DLD1 (cell line): ENCODE measurements at regions not wholly inside any gene's neighbourhood (a gene's known extent, or its start where the extent isn't known, plus 50 kb on each side); places are given as distances from the start of the nearest gene placed in this dataset.

Experiments used
- in situ Hi-C: cut with HindIII; loops from 2 replicates; pipeline ENCODE4 v1.10.0; 2017; ENCODE audit warnings: low sequenced_read_pairs

DNA sequence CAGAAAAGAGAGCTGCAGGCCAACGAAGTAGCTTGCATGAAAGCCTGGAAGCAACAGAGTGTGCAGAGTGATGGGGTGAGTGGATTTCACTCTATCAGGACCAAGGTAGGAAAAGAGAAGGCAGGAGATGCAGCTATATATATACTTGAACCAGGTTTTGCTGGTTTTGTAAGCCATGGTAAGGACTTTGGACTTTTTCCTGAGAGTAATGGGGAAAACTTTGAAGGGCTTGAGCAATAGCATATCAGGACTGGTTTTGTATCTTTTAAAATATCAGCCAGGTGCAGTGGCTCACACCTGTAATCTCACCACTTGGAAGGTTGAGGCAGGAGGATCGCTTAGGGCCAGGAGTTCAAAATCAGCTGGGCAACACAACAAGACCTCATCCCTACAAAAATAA, 120.6 kb upstream of the NRP1 start:
- in situ Hi-C loops: no loop called here

DNA sequence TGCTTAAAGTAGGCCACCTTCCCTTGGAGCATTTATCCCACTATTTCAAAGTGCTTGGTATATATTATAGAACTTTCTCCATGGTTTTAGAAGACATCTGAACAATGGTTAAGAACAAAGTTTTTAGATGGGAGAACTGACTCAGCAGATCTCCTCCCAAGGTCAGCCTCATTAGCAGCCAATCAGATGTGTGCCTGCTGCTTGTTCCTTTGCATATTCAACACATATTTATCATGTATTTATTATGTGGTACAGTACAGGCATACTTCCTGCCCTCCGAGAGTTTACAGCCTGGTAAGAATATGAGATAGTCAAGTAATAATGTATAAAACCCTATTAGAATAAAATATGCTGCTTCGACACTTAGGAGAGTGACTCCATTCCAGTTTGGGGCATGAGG, 120.1 kb upstream of the NRP1 start:
- in situ Hi-C loops: no loop called here

DNA sequence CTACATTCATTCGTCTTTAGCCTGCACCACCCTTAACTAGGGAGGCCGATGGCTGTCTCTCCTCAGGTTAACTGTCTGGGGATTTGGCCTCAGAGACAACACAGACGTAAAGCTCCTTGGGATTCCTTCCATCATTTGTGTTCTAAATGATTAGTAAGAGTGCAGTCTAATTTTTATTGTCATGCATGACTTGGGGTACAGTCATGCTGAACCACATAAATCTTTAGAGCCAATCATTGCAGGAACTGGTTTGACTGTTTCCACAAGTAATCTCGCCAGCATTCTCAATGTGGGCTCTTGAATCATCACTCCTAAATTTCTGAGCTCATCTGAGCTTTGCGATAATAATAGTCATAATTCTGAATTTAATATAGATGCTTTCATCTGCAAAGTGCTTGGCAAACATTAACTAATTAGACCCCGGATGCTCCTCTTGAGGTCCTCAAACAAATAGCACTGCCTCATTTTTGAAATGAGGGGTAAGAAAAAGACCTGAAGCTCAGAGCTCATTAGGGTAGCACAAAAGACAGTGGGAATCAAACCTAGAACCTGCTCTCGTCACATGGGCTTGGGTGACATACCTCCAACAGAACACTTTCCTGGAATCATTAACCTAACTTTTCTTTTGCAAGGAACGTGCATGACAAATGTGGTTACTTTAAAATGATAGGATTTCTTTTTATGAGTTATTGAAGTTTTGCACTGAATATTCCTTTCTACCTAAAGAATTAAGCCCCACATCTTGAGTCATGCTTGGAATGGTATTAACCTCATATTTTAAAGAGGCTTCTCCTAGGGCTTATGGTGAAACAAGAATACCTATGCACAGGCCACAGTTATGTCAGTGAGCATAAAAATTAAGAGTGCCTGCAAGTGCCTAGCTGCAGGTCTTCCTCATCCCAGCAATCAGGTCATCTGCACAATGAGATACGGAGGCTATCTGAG, 118.9 kb upstream of the NRP1 start:
- in situ Hi-C loops: no loop called here

DNA sequence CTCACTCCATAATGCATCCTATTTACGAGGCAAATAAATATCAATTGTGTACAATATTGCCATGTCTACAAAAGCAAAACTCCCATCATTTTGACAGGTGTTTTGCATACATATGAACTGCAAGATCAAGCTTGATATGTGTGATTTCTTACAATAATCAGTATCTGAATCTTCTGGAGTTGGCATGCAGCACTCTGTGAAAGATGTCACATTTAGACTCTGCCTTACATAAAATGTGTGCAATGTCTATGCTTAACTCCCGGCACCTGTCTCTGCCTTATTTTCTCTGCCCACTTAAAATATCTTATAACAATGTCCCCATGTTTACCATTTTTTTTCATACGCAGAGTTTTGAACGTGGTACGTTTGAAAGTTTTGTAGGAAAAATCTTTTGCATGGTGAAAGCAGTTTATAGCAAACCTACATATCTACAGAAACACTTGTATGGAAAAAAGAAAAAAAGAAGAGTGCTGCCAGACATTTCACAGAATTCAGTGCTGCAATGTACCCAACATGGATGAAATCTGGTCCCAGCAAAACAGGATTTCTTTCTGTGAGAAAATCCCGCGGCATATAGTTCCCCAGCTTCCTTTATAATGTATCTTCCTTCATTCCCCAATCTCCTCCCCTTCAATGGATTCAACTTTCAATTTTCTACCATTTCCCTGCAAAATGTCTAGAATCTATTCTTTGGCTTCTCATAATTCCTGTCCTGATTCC, 114.1 kb upstream of the NRP1 start:
- in situ Hi-C loops: no loop called here

DNA sequence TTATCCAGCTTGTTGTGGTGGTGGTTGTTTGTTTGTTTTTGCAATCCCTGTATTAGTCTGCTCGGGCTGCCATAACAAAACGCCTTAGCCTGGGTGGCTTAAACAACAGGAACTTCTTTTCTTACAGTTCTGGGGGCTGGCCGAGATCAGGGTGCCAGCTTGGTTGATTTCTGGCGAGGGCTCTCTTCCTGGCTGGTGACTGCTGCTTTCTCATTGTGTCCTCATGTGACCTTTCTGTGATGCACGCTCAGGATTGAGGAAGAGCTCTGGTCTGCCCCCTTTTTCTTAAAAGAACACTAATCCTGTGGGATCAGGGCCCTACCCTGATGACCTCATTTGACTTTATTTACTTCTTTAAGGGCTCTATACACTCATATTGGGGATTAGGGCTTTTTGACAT, 107.1 kb upstream of the NRP1 start:
- in situ Hi-C loops: no loop called here

DNA sequence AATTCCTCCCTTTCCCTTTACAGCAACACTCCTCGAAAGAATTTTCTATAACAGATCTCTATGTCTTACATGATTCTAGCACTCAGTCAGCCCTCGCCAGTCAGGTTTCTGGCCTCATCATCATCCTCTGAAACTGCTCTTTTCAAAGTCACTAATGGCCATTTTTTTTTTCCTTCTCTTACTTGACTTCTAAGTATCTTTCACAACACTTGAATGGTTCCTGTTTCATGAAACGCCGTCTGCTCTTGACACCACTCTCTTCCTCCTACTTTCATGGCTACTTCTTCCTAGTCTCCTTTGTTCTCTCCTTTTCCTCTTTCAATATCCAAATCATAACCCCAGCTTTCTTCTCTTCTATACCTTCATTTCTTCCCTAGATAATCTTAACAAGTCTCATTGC, 100.5 kb upstream of the NRP1 start:
- in situ Hi-C loops: no loop called here

DNA sequence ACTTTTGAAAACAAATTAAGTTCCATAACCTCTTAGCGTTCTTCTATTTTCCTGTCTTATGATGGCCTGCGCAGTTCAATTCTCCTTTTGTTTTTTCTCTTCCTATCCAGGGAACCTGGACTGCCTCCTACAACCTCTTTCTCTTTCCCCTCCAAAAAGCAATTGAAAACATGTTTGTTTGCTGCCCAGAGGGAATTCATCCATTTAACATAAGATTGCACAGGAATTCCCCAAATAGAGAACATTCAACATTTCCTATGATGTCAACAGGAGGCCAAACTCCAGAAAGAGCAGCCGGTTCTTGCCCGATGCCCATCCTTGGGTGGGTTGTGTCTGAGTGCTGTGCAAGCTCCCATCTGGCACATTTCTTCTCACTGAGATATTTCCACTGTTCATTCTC, 94.2 kb upstream of the NRP1 start:
- in situ Hi-C loops: no loop called here

DNA sequence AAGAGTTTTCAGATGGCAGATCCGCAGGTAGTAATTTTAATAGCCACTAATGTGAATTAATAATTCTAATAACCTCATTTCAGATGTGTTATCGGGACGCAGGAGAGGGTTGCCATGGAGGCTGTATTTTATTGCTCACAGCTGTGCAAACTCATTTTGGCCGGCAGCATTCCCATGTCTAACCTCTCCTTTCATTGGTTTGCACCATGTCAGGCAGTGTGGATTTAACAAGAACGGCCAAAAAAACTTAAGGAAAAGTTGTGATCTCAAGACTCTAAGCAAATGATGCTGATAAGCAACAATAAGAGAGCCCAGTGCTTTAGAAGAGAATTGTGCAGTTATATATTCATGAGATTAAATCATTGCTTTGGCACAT, 88.7 kb upstream of the NRP1 start:
- in situ Hi-C loops: no loop called here

DNA sequence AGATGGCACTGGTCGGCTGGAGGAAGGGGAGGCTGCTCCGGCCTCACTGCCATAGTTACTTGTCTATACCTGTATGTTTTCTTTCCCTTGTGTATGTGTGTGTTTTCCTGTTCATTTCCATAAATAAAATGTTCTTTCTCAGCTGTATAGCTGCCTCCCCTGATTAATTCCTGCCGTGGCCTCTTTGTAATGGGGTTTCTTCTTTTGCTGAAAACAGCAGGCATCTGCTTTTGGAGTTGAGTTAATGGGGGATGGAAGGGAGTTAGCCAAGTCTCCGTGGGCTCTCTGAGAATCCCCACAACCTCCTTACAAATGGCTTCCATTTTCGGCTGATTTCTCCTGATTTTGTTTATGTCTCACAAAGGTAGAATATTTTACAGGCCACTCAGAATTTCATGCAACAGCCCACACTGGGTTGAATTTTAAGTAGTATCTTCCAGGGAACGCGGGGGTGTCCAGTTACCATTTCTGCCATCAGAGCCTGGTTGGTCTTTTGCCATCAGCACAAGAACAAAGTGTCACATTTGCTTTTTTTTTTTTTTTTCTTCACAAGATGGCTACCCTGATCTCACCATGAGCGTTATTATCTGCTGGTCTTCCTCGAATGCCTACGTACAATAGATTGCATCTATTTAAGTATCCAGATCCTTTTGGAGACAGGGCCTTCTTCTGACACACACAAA, 88.1 kb upstream of the NRP1 start:
- in situ Hi-C loops: no loop called here

DNA sequence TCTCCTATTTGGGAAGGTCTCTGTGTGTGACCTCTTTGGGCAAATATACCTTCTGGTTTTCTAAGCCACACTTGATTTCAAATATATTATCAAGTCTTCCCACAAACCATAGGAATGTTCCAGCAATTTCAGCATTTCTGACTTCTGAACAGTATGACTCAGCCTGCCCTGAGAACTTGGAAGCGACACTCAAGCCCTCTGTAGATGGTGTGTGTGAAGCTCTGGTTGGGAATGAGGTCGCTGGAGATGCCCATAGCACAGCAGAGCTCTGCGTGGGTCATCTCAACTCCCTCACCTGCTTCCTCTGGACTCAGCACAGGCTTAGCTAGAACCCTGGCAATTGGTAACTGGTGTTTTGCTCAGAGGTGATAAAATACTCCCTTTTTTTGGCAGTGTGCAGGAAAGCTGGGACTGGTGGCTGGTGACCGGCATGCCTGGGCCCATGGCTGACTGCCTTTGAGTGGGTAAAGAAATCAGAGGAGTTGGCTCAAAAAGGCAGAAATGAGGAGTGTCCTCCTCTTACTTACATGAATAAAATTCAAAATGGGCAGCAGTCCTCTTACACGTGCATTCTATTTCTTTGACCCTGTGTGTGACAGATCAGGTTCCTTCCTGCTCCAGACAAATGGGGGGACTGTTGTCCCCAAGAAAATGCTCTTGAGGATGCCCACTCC, 87.5 kb upstream of the NRP1 start:
- in situ Hi-C loops: no loop called here

DNA sequence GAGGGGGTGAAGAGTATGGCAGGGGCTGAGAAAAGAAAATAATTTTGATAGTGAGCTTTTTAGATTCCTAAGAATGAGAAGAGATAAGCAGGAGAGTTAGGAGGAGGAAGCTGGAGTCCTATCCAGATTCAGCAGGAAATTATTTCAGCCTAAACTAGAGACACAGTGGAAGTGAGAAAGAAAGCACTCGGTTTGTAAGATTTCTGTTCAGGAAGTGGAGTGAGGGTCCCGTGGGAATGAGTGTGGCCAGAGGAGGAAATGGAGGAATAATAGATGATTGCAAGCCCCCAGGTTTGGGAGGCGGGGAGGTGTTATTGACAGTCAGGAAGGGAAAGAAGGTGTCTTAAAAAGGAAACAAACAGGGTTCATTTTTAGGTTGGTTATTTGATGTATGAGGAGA, 84.8 kb upstream of the NRP1 start:
- in situ Hi-C loops: no loop called here

DNA sequence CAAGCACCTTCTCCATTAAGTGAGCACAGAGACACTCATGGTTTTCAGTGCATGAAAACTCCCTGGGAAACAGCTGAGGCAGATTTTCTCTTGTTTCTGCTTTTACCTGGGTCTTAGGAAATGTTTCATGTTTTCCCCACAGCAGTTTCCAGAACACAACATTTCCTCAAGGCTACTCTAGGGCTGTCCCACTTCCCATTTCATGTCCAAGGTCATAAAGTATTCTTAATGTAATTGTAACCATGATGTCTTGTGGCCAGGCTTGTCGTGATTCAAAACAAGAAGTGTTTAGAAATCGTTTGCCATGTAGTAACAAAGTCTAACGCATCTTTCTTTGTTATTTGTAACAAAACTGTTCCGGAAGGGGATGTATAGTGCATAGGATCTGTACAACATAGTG, 83.8 kb upstream of the NRP1 start:
- in situ Hi-C loops: no loop called here

DNA sequence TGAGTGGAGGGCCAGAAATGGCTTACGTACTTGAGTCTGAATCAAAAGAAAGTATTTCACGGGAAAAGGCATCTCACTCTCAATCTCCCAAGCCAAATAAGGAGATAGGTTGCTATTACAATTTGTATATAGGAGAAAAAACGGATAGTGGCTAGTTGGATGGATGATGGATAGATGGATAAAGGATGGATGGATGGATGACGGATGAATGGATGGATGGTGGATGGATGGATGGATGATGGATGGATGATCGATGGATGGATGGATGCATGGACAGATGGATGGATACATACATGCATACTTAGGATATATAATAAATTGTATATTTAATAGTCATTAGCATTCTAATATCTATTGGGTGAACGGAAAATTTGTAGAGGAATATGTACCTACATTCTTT, 82.2 kb upstream of the NRP1 start:
- in situ Hi-C loops: no loop called here

DNA sequence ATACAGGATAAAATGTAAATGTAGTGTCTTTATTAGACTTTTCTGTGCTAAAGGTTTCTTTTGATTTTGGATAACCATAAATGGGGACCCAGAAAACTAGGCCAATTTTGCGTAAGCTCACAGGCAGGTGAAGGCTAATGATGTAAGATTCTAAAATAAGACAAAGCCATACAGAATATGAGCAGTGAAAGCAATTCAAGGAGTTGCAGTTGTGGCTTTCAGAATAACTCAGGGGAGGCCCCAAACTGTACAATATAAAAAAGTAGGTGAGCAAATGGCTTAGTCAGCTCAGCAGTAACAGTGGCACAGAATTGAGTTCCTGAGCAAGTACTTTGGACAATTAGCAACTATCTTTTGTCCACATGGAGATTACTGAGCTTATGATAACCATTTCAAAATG, 81.7 kb upstream of the NRP1 start:
- in situ Hi-C loops: no loop called here

DNA sequence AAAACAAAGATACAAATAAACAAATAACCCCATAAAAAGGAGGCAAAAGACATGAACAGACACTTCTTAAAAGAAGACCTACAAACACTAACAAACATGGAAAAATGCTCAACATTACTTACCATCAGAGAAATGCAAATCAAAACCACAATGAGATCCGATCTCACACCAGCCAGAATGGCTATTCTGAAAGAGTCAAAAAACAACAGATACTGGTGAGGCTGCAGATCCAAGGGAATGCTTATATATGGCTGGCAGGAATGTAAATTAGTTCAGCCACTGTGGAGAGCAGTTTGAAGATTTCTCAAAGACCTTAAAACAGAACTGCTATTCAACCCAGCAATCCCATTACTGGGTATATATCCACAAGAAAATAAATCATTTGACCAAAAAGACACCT, 80.4 kb upstream of the NRP1 start:
- in situ Hi-C loops: no loop called here

DNA sequence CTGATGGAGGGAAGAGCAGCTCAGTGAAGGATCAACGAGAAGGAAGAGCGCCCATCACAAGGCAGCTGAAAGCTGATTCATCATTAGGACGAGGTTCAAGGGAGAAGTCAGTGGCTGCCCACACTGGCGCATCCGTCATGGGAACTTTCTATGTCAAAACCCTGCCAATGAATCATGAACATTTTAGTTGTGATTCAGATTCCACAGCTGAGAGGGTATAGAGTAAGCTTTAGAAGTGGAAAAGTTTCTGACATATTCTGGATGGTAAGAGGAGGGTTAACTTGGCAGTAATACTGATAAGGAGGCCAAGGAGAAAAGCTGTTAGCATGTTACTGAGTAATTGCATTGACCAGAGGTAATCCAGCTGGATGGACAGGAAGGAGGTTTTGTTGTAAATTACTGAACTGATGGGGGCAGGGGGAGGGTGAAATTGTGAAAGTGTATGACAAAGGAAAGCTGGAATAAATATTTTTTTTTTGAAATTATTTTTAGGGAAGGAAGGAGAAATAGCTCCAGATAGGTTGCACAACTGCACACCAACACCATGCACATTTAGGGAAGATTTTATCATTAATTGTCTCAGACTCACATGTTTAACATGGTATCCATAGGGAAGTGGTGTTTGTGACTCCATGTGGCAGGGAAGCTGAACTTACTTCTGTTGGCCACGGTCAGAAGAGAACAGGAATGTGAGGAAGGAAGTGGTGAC, 78.3 kb upstream of the NRP1 start:
- in situ Hi-C loops: no loop called here

DNA sequence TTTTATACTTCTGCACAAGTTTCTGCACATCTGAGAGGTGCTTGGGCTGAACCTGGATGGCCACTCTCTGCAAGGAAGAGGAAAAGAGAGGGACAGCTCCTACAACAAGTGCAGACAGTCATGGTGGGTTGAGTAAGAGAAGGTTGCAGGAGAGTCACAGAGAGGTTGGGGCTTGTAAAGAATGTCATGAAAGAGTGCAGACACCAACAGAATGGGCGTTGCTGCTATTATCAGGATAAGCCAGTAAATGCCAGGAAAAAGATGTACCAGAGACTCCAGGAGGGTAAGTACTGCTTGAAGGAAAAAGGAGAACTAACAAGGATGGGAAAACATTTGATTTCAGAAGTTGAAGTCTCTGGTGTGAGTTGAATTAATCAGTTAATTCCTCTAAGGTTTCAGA, 77.8 kb upstream of the NRP1 start:
- in situ Hi-C loops: no loop called here

DNA sequence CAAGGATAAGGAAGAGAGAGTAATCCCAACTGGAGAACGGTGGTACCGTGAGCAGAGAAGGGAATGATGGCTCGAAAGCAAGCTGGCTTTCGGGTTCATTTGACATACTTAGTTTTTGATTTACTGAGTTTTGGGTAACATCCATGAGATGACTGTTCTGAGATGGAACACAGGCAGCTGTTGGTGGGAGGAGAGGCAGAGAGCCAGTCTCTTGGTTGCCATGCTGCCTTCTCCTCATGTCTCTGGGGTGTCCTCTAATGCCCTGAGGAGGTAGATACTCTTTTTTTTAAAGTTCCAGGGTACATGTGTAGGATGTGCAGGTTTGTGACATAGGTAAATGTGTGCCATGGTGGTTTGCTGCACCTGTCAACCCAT, 76.4 kb upstream of the NRP1 start:
- in situ Hi-C loops: no loop called here

DNA sequence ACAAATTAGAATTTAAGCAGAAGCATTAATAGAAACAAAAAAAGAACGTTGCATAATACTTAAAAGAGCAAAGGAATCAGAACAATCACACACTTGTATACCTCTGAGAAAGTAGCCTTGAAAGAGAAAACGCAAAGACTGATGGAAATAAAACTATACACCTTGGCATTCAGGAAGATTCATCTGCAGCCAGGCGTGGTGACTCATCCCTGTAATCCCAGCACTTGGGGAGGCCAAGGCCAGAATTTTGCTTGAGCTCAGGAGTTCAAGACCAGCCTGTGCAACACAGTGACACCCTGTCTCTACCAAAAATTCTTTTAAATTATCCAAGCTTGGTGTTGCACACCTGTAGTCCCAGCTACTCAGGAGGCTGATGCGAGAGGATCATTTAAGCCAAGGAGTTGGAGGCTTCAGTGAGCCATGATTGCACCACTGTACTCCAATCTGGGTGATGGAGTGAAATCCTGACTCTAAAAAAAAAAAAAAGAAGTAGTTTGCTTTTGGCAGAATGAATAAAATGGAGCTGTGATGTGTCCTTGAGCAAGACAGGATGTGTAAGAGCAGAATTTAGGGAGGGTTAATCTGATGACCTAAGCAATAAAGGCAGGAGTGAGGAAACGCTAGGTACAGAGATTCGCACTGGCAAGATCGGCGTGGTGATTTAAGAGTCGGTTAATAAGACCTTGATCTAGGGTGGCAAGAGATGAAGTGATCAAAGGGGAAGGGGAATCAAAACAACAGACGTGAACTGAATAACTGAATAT, 75.8 kb upstream of the NRP1 start:
- in situ Hi-C loops: no loop called here

DNA sequence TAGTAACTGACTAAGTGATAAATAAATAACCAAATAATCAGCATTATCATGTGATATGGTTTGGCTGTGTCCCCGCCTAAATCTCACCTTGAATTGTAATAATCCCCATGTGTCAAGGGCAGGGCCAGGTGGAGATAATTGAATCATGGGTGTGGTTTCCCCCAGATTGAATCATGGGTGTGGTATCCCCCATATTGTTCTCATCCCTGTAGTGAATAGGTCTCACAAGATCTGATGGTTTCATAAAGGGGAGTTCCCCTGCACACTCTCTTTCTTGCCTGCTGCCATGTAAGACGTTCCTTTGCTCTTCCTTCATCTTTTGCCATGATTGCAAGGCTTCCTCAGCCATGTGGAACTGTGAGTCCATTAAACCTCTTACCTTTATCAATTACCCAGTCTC, 72.1 kb upstream of the NRP1 start:
- in situ Hi-C loops: no loop called here
